Stimulated activated CD8-positive, alpha-beta memory T cell treated with anti-CD3 and anti-CD28 coated beads, Interleukin-15, amount 100 ng/mL, for 4 hours (primary cell): ENCODE measurements at regions not wholly inside any gene's neighbourhood (a gene's known extent, or its start where the extent isn't known, plus 50 kb on each side); places are given as distances from the start of the nearest gene placed in this dataset.
"Not testable (repeated sequence)": the region's sequence is repeated elsewhere in the genome, so short reads cannot be mapped to it uniquely, and the experiment has no call there.

Source experiments
- DNase-seq, 2 donors: peaks; one replicate each; pipeline ENCODE4 v3.0.0-alpha.2; 2020; ENCODE audit warnings: low read depth in 2 of 2

GRCh38 chr12:34405286-34406227 lies 383.3 kb downstream of the ALG10 start:
- no peak for DNase-seq

GRCh38 chr12:34406228-34406995 lies 384.1 kb downstream of the ALG10 start:
- DNase-seq: no peak

GRCh38 chr12:34406996-34407300 lies 384.7 kb downstream of the ALG10 start:
- DNase-seq: no peak

GRCh38 chr12:34407813-34408212 lies 385.5 kb downstream of the ALG10 start:
- no peak for DNase-seq

GRCh38 chr12:34431509-34431908 lies 409.2 kb downstream of the ALG10 start:
- not testable (repeated sequence) for DNase-seq
